ENCODE measurements at regions not wholly inside any gene's neighbourhood (a gene's known extent, or its start where the extent isn't known, plus 50 kb on each side); places are given as distances from the start of the nearest gene placed in this dataset.

GRCh38 chr7:121587435-121587834 is 191.3 kb upstream of the FAM3C start:
- no TSS peak for BruUV-seq (replicated peaks)
- DNase-seq (ENCODE audit: low read depth, low spot score), result no peak
- Histone ChIP-seq H3K4me1 (ENCODE audit: control insufficient read depth, insufficient read depth, low read length) (no peaks in the 10 kb centered on the region), H3K27me3 (ENCODE audit: control insufficient read depth, insufficient read depth, low read length) (peaks cover 6% of the 10 kb centered on the region), H3K27ac (ENCODE audit: low read length) (no peak overlapping the region), H3K9me3 (ENCODE audit: control insufficient read depth, insufficient read depth, low read depth, low read length) (no peaks in the 10 kb centered on the region), H3K4me3 (ENCODE audit: low read depth in 2 of 2, low read length in 2 of 2) (no peak overlapping the region), H3K36me3 (ENCODE audit: control insufficient read depth, insufficient read depth, low read length) (no peaks in the 10 kb centered on the region)
- intact Hi-C loops (cut with micrococcal nuclease; ENCODE audit: unreplicated experiment) (no loop called here), in situ Hi-C loops (cut with HindIII; ENCODE audit: low pct_unique_long_range_greater_than_20kb, low sequenced_read_pairs) (no loop called here)
- no peak for ATAC-seq
- TF ChIP-seq REST (IDR thresholded peaks at IDR 0.05; ENCODE audit: insufficient read depth in 1 of 2, low read depth in 2 of 2, low read length in 1 of 2) (no peak), CTCF (IDR thresholded peaks at IDR 0.05) (no peak), POLR2AphosphoS5 (IDR thresholded peaks at IDR 0.05; ENCODE audit: low read depth, low read length) (no peak), SIN3A (IDR thresholded peaks at IDR 0.05; ENCODE audit: borderline replicate concordance, insufficient read depth, low read depth, low read length) (no peak), TCF7L2 (IDR thresholded peaks at IDR 0.05; ENCODE audit: low read depth, low read length) (no peak)
- ChIA-PET CTCF (no interaction called here), POLR2A (no interaction called here)

- BruUV-seq (replicated peaks), result no TSS peak
- TF ChIP-seq TCF7L2 (IDR thresholded peaks at IDR 0.05; ENCODE audit: low read depth, low read length), result no peak
- TF ChIP-seq REST (IDR thresholded peaks at IDR 0.05; ENCODE audit: insufficient read depth in 1 of 2, low read depth in 2 of 2, low read length in 1 of 2), result no peak
- no peak for TF ChIP-seq SIN3A (IDR thresholded peaks at IDR 0.05; ENCODE audit: borderline replicate concordance, insufficient read depth, low read depth, low read length)
- no peak for TF ChIP-seq POLR2AphosphoS5 (IDR thresholded peaks at IDR 0.05; ENCODE audit: low read depth, low read length)
- no peak for TF ChIP-seq CTCF (IDR thresholded peaks at IDR 0.05)
- ChIA-PET POLR2A (no interaction called here), CTCF (no interaction called here)
- ATAC-seq (no peak), DNase-seq (ENCODE audit: low read depth, low spot score) (no peak)
- H3K27ac ChIP-seq (ENCODE audit: low read length), result no peak overlapping the region
- in situ Hi-C loops (cut with HindIII; ENCODE audit: low pct_unique_long_range_greater_than_20kb, low sequenced_read_pairs), result no loop called here
- H3K9me3 ChIP-seq (ENCODE audit: control insufficient read depth, insufficient read depth, low read depth, low read length), result no peaks in the 10 kb centered on the region
- H3K36me3 ChIP-seq (ENCODE audit: control insufficient read depth, insufficient read depth, low read length), result no peaks in the 10 kb centered on the region
- H3K4me3 ChIP-seq (ENCODE audit: low read depth in 2 of 2, low read length in 2 of 2), result no peak overlapping the region
- no peaks in the 10 kb centered on the region for H3K4me1 ChIP-seq (ENCODE audit: control insufficient read depth, insufficient read depth, low read length)
- intact Hi-C loops (cut with micrococcal nuclease; ENCODE audit: unreplicated experiment), result no loop called here
- H3K27me3 ChIP-seq (ENCODE audit: control insufficient read depth, insufficient read depth, low read length), result peaks cover 19% of the 10 kb centered on the region
Measured at GRCh38 chr7:121582258-121582657, 186.2 kb upstream of the FAM3C start.
